PC-9 (cell line): ENCODE measurements at regions not wholly inside any gene's neighbourhood (a gene's known extent, or its start where the extent isn't known, plus 50 kb on each side); places are given as distances from the start of the nearest gene placed in this dataset.

ENCODE experiments used
- BruUV-seq: library from RNA; stranded (reverse); fragments of 400-500 nt; replicated peaks from 2 replicates; lab custom pipeline; 2021; lab: Mats Ljungman, UMichigan
- CTCF ChIA-PET: fragments of 300-600 bp; sonication (Branson Sonifier 250); formaldehyde crosslinking; loops from one replicate; lab custom pipeline; 2022; ENCODE audit warnings: antibody characterized with exemption; lab: Charles Lee
- POLR2A ChIA-PET: fragments of 300-600 bp; sonication (Branson Sonifier 250); formaldehyde crosslinking; loops from one replicate; lab custom pipeline; 2022; ENCODE audit warnings: antibody characterized with exemption; ENCODE audit not compliant: unreplicated experiment; lab: Charles Lee
- DNase-seq, 2 experiments: peaks; one replicate each; pipeline versions ENCODE4 v3.0.0 to v3.0.0-alpha.2; 2015 to 2022; ENCODE audit warnings: mixed read lengths in 1 of 2
- H2AFZ ChIP-seq: fragments of 200-600 bp; sonication (generic); 2 replicates; pipeline ENCODE4 v1.8.1; 2017; ENCODE audit warnings: antibody characterized with exemption
- H3F3A ChIP-seq: fragments of 200-600 bp; sonication (generic); 2 replicates; pipeline ENCODE4 v1.8.1; 2017; ENCODE audit warnings: antibody characterized with exemption, mild to moderate bottlenecking, low read depth; ENCODE audit not compliant: insufficient read depth
- H3K27ac ChIP-seq: fragments of 200-600 bp; sonication (generic); 2 replicates; pipeline ENCODE4 v1.6.1; 2016; ENCODE audit warnings: mixed run types
- H3K27me3 ChIP-seq: fragments of 200-600 bp; sonication (generic); 2 replicates; pipeline ENCODE4 v1.6.1; 2016; ENCODE audit warnings: low read depth, mixed run types; ENCODE audit not compliant: insufficient read depth
- H3K36me3 ChIP-seq: fragments of 200-600 bp; sonication (generic); 2 replicates; pipeline ENCODE4 v1.6.1; 2016; ENCODE audit warnings: low read depth, mixed run types
- H3K4me1 ChIP-seq: fragments of 200-600 bp; sonication (generic); replicated peaks from 2 replicates; pipeline ENCODE4 v1.6.1; 2016; ENCODE audit warnings: mixed run types; ENCODE audit not compliant: insufficient read depth
- H3K4me2 ChIP-seq: fragments of 200-600 bp; sonication (generic); 2 replicates; pipeline ENCODE4 v1.6.1; 2017; ENCODE audit warnings: mixed run types
- H3K4me3 ChIP-seq: fragments of 200-600 bp; sonication (generic); 2 replicates; pipeline ENCODE4 v1.6.1; 2016; ENCODE audit warnings: mixed run types
- H3K79me2 ChIP-seq: fragments of 200-600 bp; sonication (generic); 2 replicates; pipeline ENCODE4 v1.6.1; 2017; ENCODE audit warnings: low read depth, mixed run types
- H3K9me2 ChIP-seq: fragments of 200-600 bp; sonication (generic); 2 replicates; pipeline ENCODE4 v1.8.1; 2017; ENCODE audit warnings: mild to moderate bottlenecking; ENCODE audit not compliant: insufficient read depth
- H3K9me3 ChIP-seq: fragments of 200-600 bp; sonication (generic); 2 replicates; pipeline ENCODE4 v1.8.1; 2016; ENCODE audit warnings: low read depth; ENCODE audit not compliant: insufficient read depth
- H4K20me1 ChIP-seq: fragments of 200-600 bp; sonication (generic); 2 replicates; pipeline ENCODE4 v1.8.1; 2017; ENCODE audit not compliant: insufficient read depth
- EZH2 ChIP-seq: fragments of 200-600 bp; sonication (generic); IDR thresholded peaks from 2 replicates; pipeline ENCODE4 v1.8.0; 2017; ENCODE audit warnings: antibody characterized with exemption, low read depth
- intact Hi-C: fragments of 100-400 bp; cut with micrococcal nuclease; formaldehyde crosslinking; loops from one replicate; pipeline ENCODE4 v1.10.0; 2022; ENCODE audit not compliant: unreplicated experiment
- TF ChIP-seq, protein P1 (sequence below): fragments of 200-600 bp; sonication (generic); conservative IDR thresholded peaks from 2 replicates; pipeline ENCODE4 v1.6.1; 2017; ENCODE audit warnings: mixed run types, antibody characterized with exemption, mild to moderate bottlenecking, moderate library complexity

GRCh38 chr6:22112461-22112860 is 184.4 kb downstream of the PRL start:
- no peak overlapping the region for H3K4me2 ChIP-seq
- no peaks in the 10 kb centered on the region for H3K36me3 ChIP-seq
- no peak for TF ChIP-seq EZH2
- TF ChIP-seq, protein P1, sequence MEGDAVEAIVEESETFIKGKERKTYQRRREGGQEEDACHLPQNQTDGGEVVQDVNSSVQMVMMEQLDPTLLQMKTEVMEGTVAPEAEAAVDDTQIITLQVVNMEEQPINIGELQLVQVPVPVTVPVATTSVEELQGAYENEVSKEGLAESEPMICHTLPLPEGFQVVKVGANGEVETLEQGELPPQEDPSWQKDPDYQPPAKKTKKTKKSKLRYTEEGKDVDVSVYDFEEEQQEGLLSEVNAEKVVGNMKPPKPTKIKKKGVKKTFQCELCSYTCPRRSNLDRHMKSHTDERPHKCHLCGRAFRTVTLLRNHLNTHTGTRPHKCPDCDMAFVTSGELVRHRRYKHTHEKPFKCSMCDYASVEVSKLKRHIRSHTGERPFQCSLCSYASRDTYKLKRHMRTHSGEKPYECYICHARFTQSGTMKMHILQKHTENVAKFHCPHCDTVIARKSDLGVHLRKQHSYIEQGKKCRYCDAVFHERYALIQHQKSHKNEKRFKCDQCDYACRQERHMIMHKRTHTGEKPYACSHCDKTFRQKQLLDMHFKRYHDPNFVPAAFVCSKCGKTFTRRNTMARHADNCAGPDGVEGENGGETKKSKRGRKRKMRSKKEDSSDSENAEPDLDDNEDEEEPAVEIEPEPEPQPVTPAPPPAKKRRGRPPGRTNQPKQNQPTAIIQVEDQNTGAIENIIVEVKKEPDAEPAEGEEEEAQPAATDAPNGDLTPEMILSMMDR: no peak
- ChIA-PET POLR2A (no interaction called here), CTCF (no interaction called here)
- peaks cover 16% of the 10 kb centered on the region for H3K4me1 ChIP-seq
- no peaks in the 10 kb centered on the region for H3K9me2 ChIP-seq
- peak overlapping the region; percentile 58 for H3K27ac ChIP-seq
- no peaks in the 10 kb centered on the region for H3K9me3 ChIP-seq
- no peak for DNase-seq
- intact Hi-C loops: no loop called here
- no TSS peak for BruUV-seq
- no peaks in the 10 kb centered on the region for H4K20me1 ChIP-seq
- H3K4me3 ChIP-seq: no peak overlapping the region
- peaks cover 7% of the 10 kb centered on the region; the same call in 1 of the 2 replicates for H3F3A ChIP-seq
- no peak overlapping the region for H2AFZ ChIP-seq
- no peaks in the 10 kb centered on the region for H3K27me3 ChIP-seq
- H3K79me2 ChIP-seq: no peaks in the 10 kb centered on the region

- intact Hi-C loops: no loop called here
- H3K4me1 ChIP-seq: peaks cover 16% of the 10 kb centered on the region
- H2AFZ ChIP-seq: peak overlapping the region; percentile 18; the same call in 1 of the 2 replicates
- TF ChIP-seq EZH2: no peak
- TF ChIP-seq, protein P1: no peak
- H3K9me3 ChIP-seq: no peaks in the 10 kb centered on the region
- H3K9me2 ChIP-seq: no peaks in the 10 kb centered on the region
- H3K4me3 ChIP-seq: no peak overlapping the region
- no peaks in the 10 kb centered on the region for H3K36me3 ChIP-seq
- H3K27ac ChIP-seq: peak overlapping the region; percentile 58
- peaks cover 7% of the 10 kb centered on the region; the same call in 1 of the 2 replicates for H3F3A ChIP-seq
- no peaks in the 10 kb centered on the region for H3K27me3 ChIP-seq
- no TSS peak for BruUV-seq
- POLR2A ChIA-PET: interaction anchor here (0.6 kb wide), 2 partner anchors 574 to 1320 kb away, joined by 4 to 8 read pairs; no protein-coding TSS in a partner anchor
- no peaks in the 10 kb centered on the region for H4K20me1 ChIP-seq
- CTCF ChIA-PET: no interaction called here
- peak; percentile 38 to 80 for DNase-seq
- no peaks in the 10 kb centered on the region for H3K79me2 ChIP-seq
- H3K4me2 ChIP-seq: no peak overlapping the region
Observed at GRCh38 chr6:22113026-22113766, 183.6 kb downstream of the PRL start.

- no peak overlapping the region for H3K4me3 ChIP-seq
- H3K4me2 ChIP-seq: no peak overlapping the region
- H3K79me2 ChIP-seq: no peaks in the 10 kb centered on the region
- H3F3A ChIP-seq: peaks cover 7% of the 10 kb centered on the region; the same call in 1 of the 2 replicates
- no peak overlapping the region for H2AFZ ChIP-seq
- peaks cover 16% of the 10 kb centered on the region for H3K4me1 ChIP-seq
- no peaks in the 10 kb centered on the region for H3K9me2 ChIP-seq
- no peaks in the 10 kb centered on the region for H3K27me3 ChIP-seq
- no peaks in the 10 kb centered on the region for H3K36me3 ChIP-seq
- no peak for DNase-seq
- POLR2A ChIA-PET: no interaction called here
- H3K27ac ChIP-seq: no peak overlapping the region
- no TSS peak for BruUV-seq
- H3K9me3 ChIP-seq: no peaks in the 10 kb centered on the region
- CTCF ChIA-PET: no interaction called here
- no peak for TF ChIP-seq EZH2
- TF ChIP-seq, protein P1: no peak
- no peaks in the 10 kb centered on the region for H4K20me1 ChIP-seq
- intact Hi-C loops: no loop called here
Observed at GRCh38 chr6:22115559-22115958, 181.3 kb downstream of the PRL start.
